SH-SY5Y (cell line): ENCODE measurements at regions not wholly inside any gene's neighbourhood (a gene's known extent, or its start where the extent isn't known, plus 50 kb on each side); places are given as distances from the start of the nearest gene placed in this dataset.

Experiments used
- GATA2 ChIP-seq: IDR thresholded peaks from 2 replicates; pipeline ENCODE4 v1.6.1; 2011; ENCODE audit warnings: mild to moderate bottlenecking, low read depth, low read length
- GATA3 ChIP-seq: IDR thresholded peaks from 2 replicates; pipeline ENCODE4 v1.6.1; 2011; ENCODE audit warnings: low read depth, mild to moderate bottlenecking, low read length, moderate library complexity

- no peak for TF ChIP-seq GATA2
- TF ChIP-seq GATA3: no peak
Measured at GRCh38 chr2:5070257-5070656, 621.9 kb upstream of the SOX11 start.
